Astrocyte (in vitro differentiated cells and primary cell): ENCODE measurements at regions not wholly inside any gene's neighbourhood (a gene's known extent, or its start where the extent isn't known, plus 50 kb on each side); places are given as distances from the start of the nearest gene placed in this dataset.

Source experiments
- DNase-seq: peaks from one replicate; pipeline ENCODE4 v3.0.0-alpha.2; 2010; ENCODE audit warnings: low read depth
- FAIRE-seq: peaks from 2 replicates; lab custom pipeline; 2011; peaks lifted over from hg19 to GRCh38; lab: Jason Lieb, UNC
- H2AFZ ChIP-seq: 2 replicates; pipeline ENCODE4 v1.6.0; 2012; ENCODE audit warnings: low read depth, low read length, inconsistent platforms
- H3K27ac ChIP-seq: 2 replicates; pipeline ENCODE4 v1.5.1; 2011; ENCODE audit warnings: low read depth, low read length, inconsistent platforms
- H3K27me3 ChIP-seq: 2 replicates; pipeline ENCODE4 v1.6.0; 2011; ENCODE audit warnings: low read length, inconsistent platforms; ENCODE audit not compliant: insufficient read depth
- H3K36me3 ChIP-seq: 2 replicates; pipeline ENCODE4 v1.5.1; 2011; ENCODE audit warnings: low read length, inconsistent platforms; ENCODE audit not compliant: insufficient read depth
- H3K4me1 ChIP-seq: 2 replicates; pipeline ENCODE4 v1.5.1; 2011; ENCODE audit warnings: low read length, inconsistent platforms; ENCODE audit not compliant: insufficient read depth
- H3K4me2 ChIP-seq: 2 replicates; pipeline ENCODE4 v1.6.0; 2012; ENCODE audit warnings: low read length, inconsistent platforms
- H3K4me3 ChIP-seq: 2 replicates; pipeline ENCODE4 v1.5.1; 2011; ENCODE audit warnings: low read depth, mild to moderate bottlenecking, low read length, inconsistent platforms; ENCODE audit not compliant: insufficient read depth
- H3K79me2 ChIP-seq: 2 replicates; pipeline ENCODE4 v1.6.0; 2012; ENCODE audit warnings: mild to moderate bottlenecking, low read length, inconsistent platforms; ENCODE audit not compliant: insufficient read depth
- H3K9ac ChIP-seq: 2 replicates; pipeline ENCODE4 v1.6.0; 2012; ENCODE audit warnings: mild to moderate bottlenecking, low read length, inconsistent platforms
- H3K9me3 ChIP-seq: 2 replicates; pipeline ENCODE4 v1.5.1; 2012; ENCODE audit warnings: low read depth, mild to moderate bottlenecking, low read length, inconsistent platforms; ENCODE audit not compliant: insufficient read depth
- H4K20me1 ChIP-seq: 2 replicates; pipeline ENCODE4 v1.6.0; 2012; ENCODE audit warnings: low read length, inconsistent platforms; ENCODE audit not compliant: insufficient read depth
- H3K27ac Mint-ChIP-seq: one replicate; pipeline ENCODE4 v1.8.0; 2021; ENCODE audit warnings: mild to moderate bottlenecking, mixed read lengths; ENCODE audit not compliant: unreplicated experiment
- H3K27me3 Mint-ChIP-seq: one replicate; pipeline ENCODE4 v1.8.0; 2021; ENCODE audit warnings: low read depth, mixed read lengths; ENCODE audit not compliant: unreplicated experiment
- H3K36me3 Mint-ChIP-seq: one replicate; pipeline ENCODE4 v1.8.0; 2021; ENCODE audit warnings: low read depth, mixed read lengths; ENCODE audit not compliant: unreplicated experiment
- H3K4me1 Mint-ChIP-seq: one replicate; pipeline ENCODE4 v1.8.0; 2021; ENCODE audit warnings: low read depth, mixed read lengths; ENCODE audit not compliant: unreplicated experiment
- H3K4me3 Mint-ChIP-seq: one replicate; pipeline ENCODE4 v1.8.0; 2021; ENCODE audit warnings: mild to moderate bottlenecking, moderate library complexity, mixed read lengths; ENCODE audit not compliant: unreplicated experiment
- H3K9me3 Mint-ChIP-seq: one replicate; pipeline ENCODE4 v1.8.0; 2021; ENCODE audit warnings: mild to moderate bottlenecking, mixed read lengths; ENCODE audit not compliant: unreplicated experiment
- EZH2 ChIP-seq: IDR thresholded peaks from 2 replicates; pipeline ENCODE4 v1.6.1; 2012; ENCODE audit warnings: mild to moderate bottlenecking, low read length, inconsistent platforms; ENCODE audit not compliant: insufficient read depth
- TF ChIP-seq, protein P1 (sequence below): IDR thresholded peaks from 2 replicates; pipeline ENCODE4 v1.5.1; 2011; ENCODE audit warnings: low read depth, mild to moderate bottlenecking, inconsistent platforms, low read length, moderate library complexity; ENCODE audit not compliant: insufficient read depth

DNA sequence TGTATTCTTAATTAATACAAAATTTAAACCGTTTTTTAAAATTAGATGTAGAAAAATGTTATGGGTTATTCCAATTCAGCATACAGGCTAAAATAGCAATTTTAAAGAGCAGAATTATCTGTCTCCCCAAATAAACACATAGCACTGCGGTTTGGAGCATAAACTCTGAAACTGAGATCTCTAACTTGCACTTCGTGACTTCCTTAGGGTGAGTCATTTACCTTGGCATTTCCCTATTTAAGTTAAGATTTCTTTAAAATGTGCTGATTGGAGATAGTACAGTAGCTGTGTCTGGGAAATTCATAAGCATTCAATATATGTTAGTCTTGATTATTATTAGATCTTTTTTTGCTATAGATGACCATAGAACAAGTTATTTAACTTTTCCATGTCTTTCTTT is 143.8 kb downstream of the KDM5D start:
- Histone ChIP-seq H2AFZ (no peak overlapping the region), H4K20me1 (no peaks in the 10 kb centered on the region), H3K4me3 (no peak overlapping the region), H3K27ac (no peak overlapping the region), H3K36me3 (no peaks in the 10 kb centered on the region), H3K4me1 (peaks cover 2% of the 10 kb centered on the region), H3K27me3 (no peaks in the 10 kb centered on the region), H3K9me3 (no peaks in the 10 kb centered on the region), H3K9ac (no peak overlapping the region), H3K79me2 (no peaks in the 10 kb centered on the region), H3K4me2 (peak overlapping the region; percentile 36)
- no peak for DNase-seq
- FAIRE-seq = no peak
- Mint-ChIP-seq H3K4me3 (no peak overlapping the region), H3K27ac (no peak overlapping the region), H3K4me1 (peaks cover 7% of the 10 kb centered on the region), H3K9me3 (no peaks in the 10 kb centered on the region), H3K36me3 (no peaks in the 10 kb centered on the region), H3K27me3 (no peaks in the 10 kb centered on the region)
- TF ChIP-seq, protein P1, sequence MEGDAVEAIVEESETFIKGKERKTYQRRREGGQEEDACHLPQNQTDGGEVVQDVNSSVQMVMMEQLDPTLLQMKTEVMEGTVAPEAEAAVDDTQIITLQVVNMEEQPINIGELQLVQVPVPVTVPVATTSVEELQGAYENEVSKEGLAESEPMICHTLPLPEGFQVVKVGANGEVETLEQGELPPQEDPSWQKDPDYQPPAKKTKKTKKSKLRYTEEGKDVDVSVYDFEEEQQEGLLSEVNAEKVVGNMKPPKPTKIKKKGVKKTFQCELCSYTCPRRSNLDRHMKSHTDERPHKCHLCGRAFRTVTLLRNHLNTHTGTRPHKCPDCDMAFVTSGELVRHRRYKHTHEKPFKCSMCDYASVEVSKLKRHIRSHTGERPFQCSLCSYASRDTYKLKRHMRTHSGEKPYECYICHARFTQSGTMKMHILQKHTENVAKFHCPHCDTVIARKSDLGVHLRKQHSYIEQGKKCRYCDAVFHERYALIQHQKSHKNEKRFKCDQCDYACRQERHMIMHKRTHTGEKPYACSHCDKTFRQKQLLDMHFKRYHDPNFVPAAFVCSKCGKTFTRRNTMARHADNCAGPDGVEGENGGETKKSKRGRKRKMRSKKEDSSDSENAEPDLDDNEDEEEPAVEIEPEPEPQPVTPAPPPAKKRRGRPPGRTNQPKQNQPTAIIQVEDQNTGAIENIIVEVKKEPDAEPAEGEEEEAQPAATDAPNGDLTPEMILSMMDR = no peak
- no peak for TF ChIP-seq EZH2

DNA sequence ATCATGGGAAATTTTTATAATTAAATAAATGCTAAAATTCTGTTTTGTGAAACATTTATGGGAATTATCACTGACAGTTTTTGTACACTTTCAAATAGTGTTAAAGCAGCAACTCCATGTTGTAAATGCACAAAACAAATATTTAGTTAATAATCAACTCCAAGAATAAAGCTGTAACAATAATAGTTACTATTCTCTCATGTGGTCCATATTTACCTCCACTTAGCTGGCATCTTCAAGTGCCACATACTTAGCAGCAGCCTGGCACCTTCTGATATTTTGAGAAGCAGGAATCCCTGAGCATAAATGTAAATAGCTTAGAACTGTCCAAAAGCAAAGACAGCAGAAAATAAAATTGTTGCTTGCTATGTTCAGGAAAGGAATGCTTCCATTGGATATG is 154.3 kb downstream of the KDM5D start:
- Histone ChIP-seq H3K9ac (no peak overlapping the region), H3K4me3 (no peak overlapping the region), H2AFZ (no peak overlapping the region), H3K9me3 (no peaks in the 10 kb centered on the region), H3K4me1 (no peaks in the 10 kb centered on the region), H3K4me2 (no peak overlapping the region), H3K27me3 (no peaks in the 10 kb centered on the region), H3K27ac (no peak overlapping the region), H3K79me2 (no peaks in the 10 kb centered on the region), H4K20me1 (no peaks in the 10 kb centered on the region), H3K36me3 (peaks cover 5% of the 10 kb centered on the region)
- Mint-ChIP-seq H3K27ac (no peak overlapping the region), H3K4me1 (peaks cover 7% of the 10 kb centered on the region), H3K27me3 (no peaks in the 10 kb centered on the region), H3K36me3 (peaks cover 1% of the 10 kb centered on the region), H3K4me3 (no peak overlapping the region), H3K9me3 (no peaks in the 10 kb centered on the region)
- TF ChIP-seq, protein P1 = no peak
- TF ChIP-seq EZH2 = no peak
- no peak for FAIRE-seq
- no peak for DNase-seq

DNA sequence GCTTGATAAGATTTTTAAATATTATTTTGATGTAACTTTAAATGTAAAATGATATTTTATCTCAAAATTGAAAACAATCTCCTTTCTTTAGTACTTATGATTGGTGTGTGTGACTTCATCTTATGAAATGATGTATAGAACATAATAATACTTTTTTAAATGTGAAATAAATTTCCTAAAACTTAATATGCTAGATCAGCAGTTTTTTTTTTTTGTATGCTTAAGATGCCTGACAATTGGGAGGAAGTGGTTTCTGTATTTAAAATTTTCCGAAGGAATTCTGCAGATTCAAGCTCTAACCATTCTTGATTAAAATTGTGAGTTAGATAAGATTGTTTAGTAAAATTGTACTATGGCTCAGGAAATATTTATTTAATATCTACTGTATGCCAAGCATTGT is 154.9 kb downstream of the KDM5D start:
- H3K4me1 Mint-ChIP-seq = peaks cover 13% of the 10 kb centered on the region

More for the DNA sequence above, 154.9 kb downstream of the KDM5D start:
- no peak overlapping the region for H3K4me2 ChIP-seq
- H4K20me1 ChIP-seq = no peaks in the 10 kb centered on the region
- TF ChIP-seq, protein P1 = no peak
- TF ChIP-seq EZH2 = no peak
- Mint-ChIP-seq H3K27ac (no peak overlapping the region), H3K9me3 (no peaks in the 10 kb centered on the region), H3K4me3 (no peak overlapping the region), H3K36me3 (peaks cover 1% of the 10 kb centered on the region), H3K27me3 (no peaks in the 10 kb centered on the region)
- FAIRE-seq = no peak
- no peak overlapping the region for H3K9ac ChIP-seq
- H3K27ac ChIP-seq = no peak overlapping the region
- DNase-seq = no peak
- H3K79me2 ChIP-seq = no peaks in the 10 kb centered on the region
- no peaks in the 10 kb centered on the region for H3K4me1 ChIP-seq
- no peaks in the 10 kb centered on the region for H3K9me3 ChIP-seq
- H3K4me3 ChIP-seq = no peak overlapping the region
- no peak overlapping the region for H2AFZ ChIP-seq
- H3K27me3 ChIP-seq = no peaks in the 10 kb centered on the region
- peaks cover 5% of the 10 kb centered on the region for H3K36me3 ChIP-seq
